Astrocyte (in vitro differentiated cells and primary cell): ENCODE measurements at regions not wholly inside any gene's neighbourhood (a gene's known extent, or its start where the extent isn't known, plus 50 kb on each side); places are given as distances from the start of the nearest gene placed in this dataset.

Experiments
- DNase-seq: peaks from one replicate; pipeline ENCODE4 v3.0.0-alpha.2; 2010; ENCODE audit warnings: low read depth
- FAIRE-seq: peaks from 2 replicates; lab custom pipeline; 2011; peaks lifted over from hg19 to GRCh38; lab: Jason Lieb, UNC
- H2AFZ ChIP-seq: 2 replicates; pipeline ENCODE4 v1.6.0; 2012; ENCODE audit warnings: low read depth, low read length, inconsistent platforms
- H3K27ac ChIP-seq: 2 replicates; pipeline ENCODE4 v1.5.1; 2011; ENCODE audit warnings: low read depth, low read length, inconsistent platforms
- H3K27me3 ChIP-seq: 2 replicates; pipeline ENCODE4 v1.6.0; 2011; ENCODE audit warnings: low read length, inconsistent platforms; ENCODE audit not compliant: insufficient read depth
- H3K36me3 ChIP-seq: 2 replicates; pipeline ENCODE4 v1.5.1; 2011; ENCODE audit warnings: low read length, inconsistent platforms; ENCODE audit not compliant: insufficient read depth
- H3K4me1 ChIP-seq: 2 replicates; pipeline ENCODE4 v1.5.1; 2011; ENCODE audit warnings: low read length, inconsistent platforms; ENCODE audit not compliant: insufficient read depth
- H3K4me2 ChIP-seq: 2 replicates; pipeline ENCODE4 v1.6.0; 2012; ENCODE audit warnings: low read length, inconsistent platforms
- H3K4me3 ChIP-seq: 2 replicates; pipeline ENCODE4 v1.5.1; 2011; ENCODE audit warnings: low read depth, mild to moderate bottlenecking, low read length, inconsistent platforms; ENCODE audit not compliant: insufficient read depth
- H3K79me2 ChIP-seq: 2 replicates; pipeline ENCODE4 v1.6.0; 2012; ENCODE audit warnings: mild to moderate bottlenecking, low read length, inconsistent platforms; ENCODE audit not compliant: insufficient read depth
- H3K9ac ChIP-seq: 2 replicates; pipeline ENCODE4 v1.6.0; 2012; ENCODE audit warnings: mild to moderate bottlenecking, low read length, inconsistent platforms
- H3K9me3 ChIP-seq: 2 replicates; pipeline ENCODE4 v1.5.1; 2012; ENCODE audit warnings: low read depth, mild to moderate bottlenecking, low read length, inconsistent platforms; ENCODE audit not compliant: insufficient read depth
- H4K20me1 ChIP-seq: 2 replicates; pipeline ENCODE4 v1.6.0; 2012; ENCODE audit warnings: low read length, inconsistent platforms; ENCODE audit not compliant: insufficient read depth
- H3K27ac Mint-ChIP-seq: one replicate; pipeline ENCODE4 v1.8.0; 2021; ENCODE audit warnings: mild to moderate bottlenecking, mixed read lengths; ENCODE audit not compliant: unreplicated experiment
- H3K27me3 Mint-ChIP-seq: one replicate; pipeline ENCODE4 v1.8.0; 2021; ENCODE audit warnings: low read depth, mixed read lengths; ENCODE audit not compliant: unreplicated experiment
- H3K36me3 Mint-ChIP-seq: one replicate; pipeline ENCODE4 v1.8.0; 2021; ENCODE audit warnings: low read depth, mixed read lengths; ENCODE audit not compliant: unreplicated experiment
- H3K4me1 Mint-ChIP-seq: one replicate; pipeline ENCODE4 v1.8.0; 2021; ENCODE audit warnings: low read depth, mixed read lengths; ENCODE audit not compliant: unreplicated experiment
- H3K4me3 Mint-ChIP-seq: one replicate; pipeline ENCODE4 v1.8.0; 2021; ENCODE audit warnings: mild to moderate bottlenecking, moderate library complexity, mixed read lengths; ENCODE audit not compliant: unreplicated experiment
- H3K9me3 Mint-ChIP-seq: one replicate; pipeline ENCODE4 v1.8.0; 2021; ENCODE audit warnings: mild to moderate bottlenecking, mixed read lengths; ENCODE audit not compliant: unreplicated experiment
- CTCF ChIP-seq: IDR thresholded peaks from 2 replicates; pipeline ENCODE4 v1.5.1; 2011; ENCODE audit warnings: low read depth, mild to moderate bottlenecking, inconsistent platforms, low read length, moderate library complexity; ENCODE audit not compliant: insufficient read depth
- EZH2 ChIP-seq: IDR thresholded peaks from 2 replicates; pipeline ENCODE4 v1.6.1; 2012; ENCODE audit warnings: mild to moderate bottlenecking, low read length, inconsistent platforms; ENCODE audit not compliant: insufficient read depth

DNA sequence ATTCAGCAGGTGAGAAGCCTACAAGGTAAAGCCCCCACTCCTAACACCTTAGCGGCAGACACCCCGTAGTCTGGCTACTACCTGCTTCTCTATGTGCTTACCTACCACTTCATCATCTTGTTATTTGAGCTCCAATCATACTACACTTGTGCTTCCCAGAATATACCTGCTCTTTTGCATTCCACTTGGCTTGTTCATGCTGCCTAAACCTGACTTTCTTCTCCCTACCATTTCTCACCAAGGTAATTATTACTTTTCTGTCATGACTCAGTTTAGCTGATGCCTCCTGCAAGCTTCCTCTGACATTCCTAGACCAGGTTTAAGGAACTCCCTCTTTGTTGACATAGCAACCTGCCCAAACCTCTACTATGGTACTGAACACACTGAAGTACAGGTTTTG lies 495.6 kb upstream of the C1orf87 start:
- H3K36me3 ChIP-seq = no peaks in the 10 kb centered on the region
- H3K27me3 ChIP-seq = no peaks in the 10 kb centered on the region
- Mint-ChIP-seq H3K4me1 (peaks cover 13% of the 10 kb centered on the region), H3K36me3 (no peaks in the 10 kb centered on the region), H3K27me3 (peaks cover 5% of the 10 kb centered on the region), H3K9me3 (no peaks in the 10 kb centered on the region), H3K4me3 (no peak overlapping the region), H3K27ac (no peak overlapping the region)
- H3K4me2 ChIP-seq = no peak overlapping the region
- FAIRE-seq = no peak
- no peaks in the 10 kb centered on the region for H3K9me3 ChIP-seq
- no peak overlapping the region for H3K27ac ChIP-seq
- H4K20me1 ChIP-seq = no peaks in the 10 kb centered on the region
- no peaks in the 10 kb centered on the region for H3K79me2 ChIP-seq
- TF ChIP-seq EZH2 (no peak), CTCF (no peak)
- no peak overlapping the region for H3K4me3 ChIP-seq
- no peak for DNase-seq
- H2AFZ ChIP-seq = no peak overlapping the region
- H3K4me1 ChIP-seq = peaks cover 12% of the 10 kb centered on the region
- no peak overlapping the region for H3K9ac ChIP-seq

- no peak overlapping the region for H3K4me3 ChIP-seq
- H4K20me1 ChIP-seq = no peaks in the 10 kb centered on the region
- H3K4me1 ChIP-seq = no peaks in the 10 kb centered on the region
- no peak for TF ChIP-seq EZH2
- no peak for TF ChIP-seq CTCF
- no peaks in the 10 kb centered on the region for H3K36me3 ChIP-seq
- H3K9me3 ChIP-seq = no peaks in the 10 kb centered on the region
- H3K27ac ChIP-seq = no peak overlapping the region
- H2AFZ ChIP-seq = no peak overlapping the region
- no peak for FAIRE-seq
- Mint-ChIP-seq H3K36me3 (no peaks in the 10 kb centered on the region), H3K9me3 (no peaks in the 10 kb centered on the region), H3K4me3 (no peak overlapping the region), H3K27ac (no peak overlapping the region), H3K27me3 (peaks cover 5% of the 10 kb centered on the region), H3K4me1 (no peaks in the 10 kb centered on the region)
- H3K27me3 ChIP-seq = no peaks in the 10 kb centered on the region
- no peaks in the 10 kb centered on the region for H3K79me2 ChIP-seq
- no peak for DNase-seq
- H3K4me2 ChIP-seq = no peak overlapping the region
- H3K9ac ChIP-seq = no peak overlapping the region
These were observed 493.7 kb upstream of the C1orf87 start for GRCh38 chr1:60567256-60567655.

DNA sequence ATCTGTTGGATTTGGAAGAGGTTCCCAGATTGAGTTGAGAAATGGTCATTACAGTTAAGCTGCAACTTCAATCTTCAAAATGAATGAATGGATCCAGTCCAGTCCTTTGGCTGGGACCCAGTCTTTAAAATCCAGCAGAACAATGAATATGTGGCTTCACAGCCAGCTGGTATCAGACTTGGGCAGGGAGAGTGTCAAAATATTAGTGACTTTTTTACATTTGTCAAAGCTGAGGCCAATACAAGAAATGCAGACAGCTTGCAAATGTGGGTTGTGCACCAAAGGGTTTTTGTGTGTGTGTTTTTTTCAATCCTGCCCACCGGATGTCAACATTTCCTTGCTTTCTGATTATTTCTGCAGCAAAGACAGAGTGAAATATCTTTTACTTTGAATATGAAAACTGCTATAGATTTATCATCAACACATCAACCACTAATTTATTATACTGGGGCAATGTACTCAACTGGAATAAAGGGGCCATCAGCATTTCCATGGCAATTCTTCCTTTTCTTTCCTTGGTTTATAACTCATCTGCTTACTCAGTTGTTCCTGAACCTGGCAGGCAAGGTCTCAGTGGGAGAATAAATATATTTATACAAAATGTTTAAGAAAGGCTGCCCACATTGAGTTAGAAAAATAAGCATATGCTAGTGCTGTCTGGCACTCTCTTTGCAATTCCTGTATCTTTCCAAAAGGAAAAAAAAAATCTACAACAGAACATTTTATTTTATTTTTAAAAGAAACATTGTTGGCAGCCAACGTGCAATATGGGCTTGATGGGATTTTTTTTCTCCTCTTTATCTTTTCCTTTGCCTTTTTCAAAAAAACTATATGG lies 491.6 kb upstream of the C1orf87 start:
- H3K9ac ChIP-seq = no peak overlapping the region
- H2AFZ ChIP-seq = no peak overlapping the region
- no peak overlapping the region for H3K4me2 ChIP-seq
- no peaks in the 10 kb centered on the region for H3K36me3 ChIP-seq
- Mint-ChIP-seq H3K36me3 (no peaks in the 10 kb centered on the region), H3K27ac (no peak overlapping the region), H3K4me1 (no peaks in the 10 kb centered on the region), H3K9me3 (no peaks in the 10 kb centered on the region), H3K27me3 (peaks cover 5% of the 10 kb centered on the region), H3K4me3 (no peak overlapping the region)
- no peaks in the 10 kb centered on the region for H3K27me3 ChIP-seq
- H3K79me2 ChIP-seq = no peaks in the 10 kb centered on the region
- DNase-seq = peak; percentile 39
- no peak overlapping the region for H3K4me3 ChIP-seq
- FAIRE-seq = no peak
- TF ChIP-seq CTCF (no peak), EZH2 (no peak)
- no peaks in the 10 kb centered on the region for H4K20me1 ChIP-seq
- H3K27ac ChIP-seq = no peak overlapping the region
- no peaks in the 10 kb centered on the region for H3K4me1 ChIP-seq
- H3K9me3 ChIP-seq = no peaks in the 10 kb centered on the region
